K562 (cell line): ENCODE measurements at regions not wholly inside any gene's neighbourhood (a gene's known extent, or its start where the extent isn't known, plus 50 kb on each side); places are given as distances from the start of the nearest gene placed in this dataset.

Experiments used
- BCOR ChIP-seq: fragments of 450-650 bp; IDR thresholded peaks from 2 replicates; pipeline ENCODE4 v1.6.1; 2016
- CBX3 ChIP-seq, 2 experiments: IDR thresholded peaks; 1 replicate in 1 of 2; 2 replicates in 1 of 2; pipeline ENCODE4 v1.6.1; 2012; ENCODE audit warnings: inconsistent platforms in 2 of 2, low read length in 2 of 2, borderline replicate concordance in 1 of 2, control low read depth in 1 of 2
- CLOCK ChIP-seq: fragments of 250-450 bp; sonication (Bioruptor Pico); IDR thresholded peaks from 2 replicates; pipeline ENCODE4 v1.4.0; 2020; ENCODE audit warnings: mild to moderate bottlenecking, moderate library complexity, borderline replicate concordance
- CTCF ChIP-seq, 3 experiments: IDR thresholded peaks in 2 of 3; conservative IDR thresholded peaks in 1 of 3; 2 replicates each; pipeline ENCODE4 v1.5.1; 2011 to 2012; ENCODE audit warnings: low read length in 3 of 3, mild to moderate bottlenecking in 3 of 3, control low read depth in 2 of 3, improper control_type of control experiment in 1 of 3, inconsistent platforms in 1 of 3, low read depth in 1 of 3, mixed read lengths in 1 of 3, moderate library complexity in 1 of 3; ENCODE audit not compliant: insufficient read depth in 2 of 3
- E2F8 ChIP-seq: fragments of 450-650 bp; IDR thresholded peaks from 2 replicates; pipeline ENCODE4 v1.7.1; 2018; ENCODE audit warnings: mild to moderate bottlenecking, low read depth; ENCODE audit not compliant: partially characterized antibody
- ESRRA ChIP-seq: fragments of 450-650 bp; IDR thresholded peaks from 2 replicates; pipeline ENCODE4 v1.6.1; 2014; ENCODE audit warnings: low read depth, mild to moderate bottlenecking, moderate library complexity, borderline replicate concordance
- FOXA1 ChIP-seq: fragments of 450-650 bp; IDR thresholded peaks from 2 replicates; pipeline ENCODE4 v1.6.1; 2016; ENCODE audit warnings: mild to moderate bottlenecking, borderline replicate concordance
- KAT2B ChIP-seq: IDR thresholded peaks from one replicate; pipeline ENCODE4 v1.6.1; 2012; ENCODE audit warnings: low read depth, mild to moderate bottlenecking, control low read depth, inconsistent platforms, low read length, moderate library complexity
- PREB ChIP-seq: sonication (generic); formaldehyde crosslinking; IDR thresholded peaks from 2 replicates; pipeline ENCODE4 v1.8.1; 2023; ENCODE audit warnings: mild to moderate bottlenecking, missing genetic modification reagents
- SREBF2 ChIP-seq: sonication (generic); formaldehyde crosslinking; IDR thresholded peaks from 2 replicates; pipeline ENCODE4 v1.4.0; 2020; ENCODE audit warnings: mild to moderate bottlenecking, missing genetic modification reagents
- ZNF76 ChIP-seq: fragments of 250-450 bp; sonication (Bioruptor Pico); IDR thresholded peaks from 2 replicates; pipeline ENCODE4 v1.4.0; 2020; ENCODE audit warnings: mild to moderate bottlenecking, moderate library complexity, borderline replicate concordance

GRCh38 chr2:17319090-17319489 lies 199.2 kb downstream of the RAD51AP2 start:
- TF ChIP-seq CLOCK (no peak), ZNF76 (CRISPR knock-in tag) (no peak), FOXA1 (no peak), BCOR (no peak), PREB (CRISPR knock-in tag) (no peak), KAT2B (no peak), CTCF (IDR thresholded peaks at IDR 0.05 in 2 of 3, conservative IDR thresholded peaks at IDR 0.05 in 1 of 3; ENCODE audit: insufficient read depth in 2 of 3, low read depth in 1 of 3, low read length in 3 of 3) (no peak), ESRRA (no peak), E2F8 (no peak), SREBF2 (CRISPR knock-in tag) (no peak), CBX3 (IDR thresholded peaks at IDR 0.05; ENCODE audit: borderline replicate concordance in 1 of 2, low read length in 2 of 2) (no peak)
